DOHH2 (cell line): ENCODE measurements at regions not wholly inside any gene's neighbourhood (a gene's known extent, or its start where the extent isn't known, plus 50 kb on each side); places are given as distances from the start of the nearest gene placed in this dataset.

ENCODE experiments used
- H3F3A ChIP-seq: fragments of 200-600 bp; sonication (generic), shearing (Covaris generic); 2 replicates; pipeline ENCODE4 v1.6.0; 2016; ENCODE audit warnings: antibody characterized with exemption, mild to moderate bottlenecking; ENCODE audit not compliant: control insufficient read depth, insufficient read depth
- H3K27ac ChIP-seq: fragments of 200-600 bp; sonication (generic); 2 replicates; pipeline ENCODE4 v1.5.1; 2014; ENCODE audit warnings: low read depth, mild to moderate bottlenecking, low read length, moderate library complexity
- H3K27me3 ChIP-seq: fragments of 200-600 bp; sonication (generic); 2 replicates; pipeline ENCODE4 v1.6.1; 2014; ENCODE audit warnings: mild to moderate bottlenecking, low read length, mixed read lengths; ENCODE audit not compliant: control insufficient read depth
- H3K36me3 ChIP-seq: fragments of 200-600 bp; sonication (generic); 2 replicates; pipeline ENCODE4 v1.6.1; 2014; ENCODE audit warnings: mild to moderate bottlenecking, low read length, moderate library complexity, mixed read lengths; ENCODE audit not compliant: control insufficient read depth
- H3K4me1 ChIP-seq: fragments of 200-600 bp; sonication (generic); 2 replicates; pipeline ENCODE4 v1.6.1; 2014; ENCODE audit warnings: mild to moderate bottlenecking, low read length, mixed read lengths; ENCODE audit not compliant: control insufficient read depth
- H3K4me2 ChIP-seq: fragments of 200-600 bp; sonication (generic); 2 replicates; pipeline ENCODE4 v1.6.0; 2014; ENCODE audit warnings: mild to moderate bottlenecking, low read length, moderate library complexity
- H3K4me3 ChIP-seq: fragments of 200-600 bp; sonication (generic); 2 replicates; pipeline ENCODE4 v1.5.1; 2014; ENCODE audit warnings: mild to moderate bottlenecking, low read length, mixed read lengths
- H3K79me2 ChIP-seq: fragments of 200-600 bp; sonication (generic); 2 replicates; pipeline ENCODE4 v1.6.1; 2014; ENCODE audit warnings: mild to moderate bottlenecking, low read length, mixed read lengths; ENCODE audit not compliant: control insufficient read depth
- H3K9me2 ChIP-seq: fragments of 200-600 bp; sonication (generic); replicated peaks from 2 replicates; pipeline ENCODE4 v1.6.1; 2014; ENCODE audit warnings: mild to moderate bottlenecking, low read length, mixed read lengths; ENCODE audit not compliant: control insufficient read depth
- H3K9me3 ChIP-seq: fragments of 200-600 bp; sonication (generic); 2 replicates; pipeline ENCODE4 v1.6.1; 2014; ENCODE audit warnings: antibody characterized with exemption, low read length, mixed read lengths; ENCODE audit not compliant: control insufficient read depth, insufficient read depth
- H4K20me1 ChIP-seq: fragments of 200-600 bp; sonication (generic); 2 replicates; pipeline ENCODE4 v1.6.0; 2014; ENCODE audit warnings: low read depth, mild to moderate bottlenecking, antibody characterized with exemption, low read length, moderate library complexity; ENCODE audit not compliant: control insufficient read depth, insufficient read depth
- EZH2phosphoT487 ChIP-seq: fragments of 200-600 bp; sonication (generic); IDR thresholded peaks from 2 replicates; pipeline ENCODE4 v1.6.1; 2017; ENCODE audit warnings: borderline replicate concordance, mild to moderate bottlenecking, antibody characterized with exemption, low read length, moderate library complexity, mixed read lengths
- TF ChIP-seq, protein P1 (sequence below): fragments of 200-600 bp; sonication (generic); IDR thresholded peaks from one replicate; pipeline ENCODE4 v1.5.1; 2014; ENCODE audit warnings: antibody characterized with exemption, mild to moderate bottlenecking, low read depth, low read length; ENCODE audit not compliant: poor library complexity, severe bottlenecking

DNA sequence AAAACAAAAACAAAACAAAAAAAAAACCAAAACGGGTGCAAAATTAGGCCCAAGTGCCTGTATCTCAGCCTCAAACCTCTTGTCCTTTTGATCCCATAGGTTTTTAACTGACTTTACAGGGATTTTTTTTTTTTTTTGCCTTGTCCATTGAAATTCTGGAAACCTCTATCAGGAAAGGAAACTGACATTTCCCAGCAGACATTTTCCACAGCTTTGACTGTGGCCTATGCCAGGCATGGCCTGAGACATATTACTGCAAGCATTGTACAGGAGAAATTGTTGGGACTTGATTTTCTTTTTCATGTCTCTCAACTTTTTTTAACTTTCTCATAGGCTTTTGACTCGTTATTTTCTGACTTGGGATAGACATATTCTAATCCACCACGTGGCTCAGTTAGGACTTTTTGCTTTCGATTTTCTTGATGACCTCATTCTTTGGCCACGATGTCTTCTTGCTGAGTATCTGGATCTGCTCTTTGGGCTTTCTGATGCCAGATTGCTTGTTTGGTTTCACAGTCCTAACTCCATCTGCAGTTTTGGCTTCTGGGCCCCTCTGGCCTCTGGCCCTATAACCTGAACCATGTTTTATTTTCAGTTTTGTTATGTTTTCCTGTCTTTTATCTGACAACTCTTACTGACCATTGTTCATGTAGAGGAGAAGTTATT is 336.1 kb upstream of the C11orf87 start:
- no peak overlapping the region for H3K4me3 ChIP-seq
- H3K27ac ChIP-seq: no peak overlapping the region
- no peak for TF ChIP-seq EZH2phosphoT487
- TF ChIP-seq, protein P1, sequence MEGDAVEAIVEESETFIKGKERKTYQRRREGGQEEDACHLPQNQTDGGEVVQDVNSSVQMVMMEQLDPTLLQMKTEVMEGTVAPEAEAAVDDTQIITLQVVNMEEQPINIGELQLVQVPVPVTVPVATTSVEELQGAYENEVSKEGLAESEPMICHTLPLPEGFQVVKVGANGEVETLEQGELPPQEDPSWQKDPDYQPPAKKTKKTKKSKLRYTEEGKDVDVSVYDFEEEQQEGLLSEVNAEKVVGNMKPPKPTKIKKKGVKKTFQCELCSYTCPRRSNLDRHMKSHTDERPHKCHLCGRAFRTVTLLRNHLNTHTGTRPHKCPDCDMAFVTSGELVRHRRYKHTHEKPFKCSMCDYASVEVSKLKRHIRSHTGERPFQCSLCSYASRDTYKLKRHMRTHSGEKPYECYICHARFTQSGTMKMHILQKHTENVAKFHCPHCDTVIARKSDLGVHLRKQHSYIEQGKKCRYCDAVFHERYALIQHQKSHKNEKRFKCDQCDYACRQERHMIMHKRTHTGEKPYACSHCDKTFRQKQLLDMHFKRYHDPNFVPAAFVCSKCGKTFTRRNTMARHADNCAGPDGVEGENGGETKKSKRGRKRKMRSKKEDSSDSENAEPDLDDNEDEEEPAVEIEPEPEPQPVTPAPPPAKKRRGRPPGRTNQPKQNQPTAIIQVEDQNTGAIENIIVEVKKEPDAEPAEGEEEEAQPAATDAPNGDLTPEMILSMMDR: no peak

DNA sequence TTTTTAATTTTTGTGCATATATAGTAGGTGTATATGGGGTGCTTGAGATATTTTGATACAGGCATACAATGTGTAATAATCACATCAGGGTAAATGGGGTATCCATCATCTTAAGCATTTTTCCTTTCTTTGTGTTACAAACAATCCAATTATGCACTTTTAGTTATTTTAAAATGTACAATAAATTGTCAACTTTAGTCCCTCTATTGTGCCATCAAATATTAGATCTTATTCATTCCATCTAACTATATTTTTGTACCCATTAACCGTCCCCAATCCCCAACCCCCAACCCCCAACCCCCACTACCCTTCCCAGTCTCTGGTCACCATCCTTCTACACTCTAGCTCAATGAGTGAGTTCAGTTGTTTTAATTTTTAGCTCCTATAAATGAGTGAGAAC is 335.1 kb upstream of the C11orf87 start:
- Histone ChIP-seq H3K36me3 (no peaks in the 10 kb centered on the region), H3K4me2 (no peak overlapping the region), H3K27ac (no peak overlapping the region), H4K20me1 (no peaks in the 10 kb centered on the region), H3K9me3 (no peaks in the 10 kb centered on the region), H3F3A (no peaks in the 10 kb centered on the region), H3K27me3 (no peaks in the 10 kb centered on the region), H3K4me3 (no peak overlapping the region), H3K4me1 (no peaks in the 10 kb centered on the region), H3K9me2 (no peaks in the 10 kb centered on the region), H3K79me2 (no peaks in the 10 kb centered on the region)
- TF ChIP-seq, protein P1: no peak
- TF ChIP-seq EZH2phosphoT487: no peak

More for the DNA sequence above, 336.1 kb upstream of the C11orf87 start:
- no peaks in the 10 kb centered on the region for H3K79me2 ChIP-seq
- H3K4me1 ChIP-seq: no peaks in the 10 kb centered on the region
- H3K4me2 ChIP-seq: no peak overlapping the region
- no peaks in the 10 kb centered on the region for H4K20me1 ChIP-seq
- H3F3A ChIP-seq: no peaks in the 10 kb centered on the region
- H3K27me3 ChIP-seq: no peaks in the 10 kb centered on the region
- no peaks in the 10 kb centered on the region for H3K9me3 ChIP-seq
- no peaks in the 10 kb centered on the region for H3K9me2 ChIP-seq
- no peaks in the 10 kb centered on the region for H3K36me3 ChIP-seq

DNA sequence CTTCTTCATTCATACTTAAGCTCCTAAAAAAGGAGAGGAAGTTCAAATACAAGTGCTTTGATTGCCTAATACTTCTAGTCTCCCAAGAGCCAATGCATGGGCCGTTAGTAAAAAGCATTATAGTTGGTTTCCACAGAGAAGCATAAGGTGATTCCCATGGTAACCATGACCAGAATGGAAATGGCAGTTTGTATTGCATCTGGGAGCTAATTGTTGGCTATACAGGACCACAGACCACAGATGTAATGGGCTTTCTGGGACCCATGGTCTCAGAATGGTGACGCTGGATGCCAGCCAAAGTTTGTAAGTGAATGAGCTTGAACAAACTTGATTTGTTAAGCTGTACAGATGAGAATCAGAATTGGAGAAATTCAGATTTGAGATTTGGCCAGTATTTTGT is 333.9 kb upstream of the C11orf87 start:
- Histone ChIP-seq H3K79me2 (no peaks in the 10 kb centered on the region), H3K4me2 (no peak overlapping the region), H3K36me3 (no peaks in the 10 kb centered on the region), H3K9me3 (no peaks in the 10 kb centered on the region), H3K27me3 (no peaks in the 10 kb centered on the region), H3K27ac (no peak overlapping the region), H3K4me1 (no peaks in the 10 kb centered on the region), H4K20me1 (no peaks in the 10 kb centered on the region), H3K9me2 (no peaks in the 10 kb centered on the region), H3K4me3 (no peak overlapping the region), H3F3A (no peaks in the 10 kb centered on the region)
- TF ChIP-seq, protein P1: no peak
- no peak for TF ChIP-seq EZH2phosphoT487

DNA sequence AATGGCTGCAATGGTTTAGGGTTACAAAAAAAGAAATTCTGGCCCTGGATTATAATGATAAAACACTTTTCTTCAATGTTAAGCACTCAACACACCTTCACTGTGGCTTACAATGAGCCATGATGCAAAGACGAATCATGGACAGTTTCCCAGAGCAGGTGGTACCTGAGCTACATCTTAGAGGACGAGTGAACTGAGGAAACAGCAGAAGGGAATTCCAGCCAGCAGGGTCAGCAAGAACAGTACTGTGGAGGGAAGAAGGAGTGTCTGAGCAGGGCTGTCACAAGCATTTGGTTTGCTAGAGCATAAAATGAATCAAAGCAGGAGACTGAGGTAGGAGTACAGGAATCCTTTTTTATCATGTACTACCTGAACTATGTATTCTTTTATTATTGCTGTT is 332.8 kb upstream of the C11orf87 start:
- Histone ChIP-seq H3K27ac (no peak overlapping the region), H3K27me3 (no peaks in the 10 kb centered on the region), H3K9me2 (no peaks in the 10 kb centered on the region), H3K9me3 (no peaks in the 10 kb centered on the region), H3K4me1 (no peaks in the 10 kb centered on the region), H4K20me1 (no peaks in the 10 kb centered on the region), H3K4me2 (no peak overlapping the region), H3K79me2 (no peaks in the 10 kb centered on the region), H3F3A (no peaks in the 10 kb centered on the region), H3K4me3 (no peak overlapping the region), H3K36me3 (no peaks in the 10 kb centered on the region)
- TF ChIP-seq EZH2phosphoT487: no peak
- TF ChIP-seq, protein P1: no peak
